GM11168 (cell line): ENCODE measurements at regions not wholly inside any gene's neighbourhood (a gene's known extent, or its start where the extent isn't known, plus 50 kb on each side); places are given as distances from the start of the nearest gene placed in this dataset.
"Not testable (repeated sequence)": the region's sequence is repeated elsewhere in the genome, so short reads cannot be mapped to it uniquely, and the experiment has no call there.

Experiments
- in situ Hi-C: fragments of 300-500 bp; cut with MboI; formaldehyde crosslinking; loops from one replicate; pipeline ENCODE4 v1.12.0; 2022; ENCODE audit warnings: low sequenced_read_pairs; ENCODE audit not compliant: unreplicated experiment

DNA sequence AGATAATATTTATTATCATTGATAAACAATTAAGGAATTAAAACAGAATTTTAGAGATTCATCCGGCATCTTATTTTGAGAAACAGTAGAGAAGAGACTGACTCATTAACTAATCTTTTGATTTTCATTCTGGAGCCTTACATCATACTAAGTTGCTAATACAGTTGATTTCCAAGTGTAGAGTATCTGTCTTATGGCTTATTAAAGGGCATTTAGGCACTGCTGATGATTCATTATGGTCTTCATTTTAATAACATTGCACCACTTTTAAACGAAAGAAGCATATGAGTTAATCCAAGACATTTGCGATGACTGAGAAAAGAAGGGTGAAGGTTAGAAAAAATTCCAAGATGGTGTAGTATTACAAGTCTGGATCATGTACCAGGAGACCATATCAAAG is 186.0 kb upstream of the CACNA2D1 start:
- in situ Hi-C loops = no loop called here

GRCh38 chr7:82625377-82625776 is 181.8 kb upstream of the CACNA2D1 start:
- in situ Hi-C loops = no loop called here

GRCh38 chr7:82624965-82625364 is 181.4 kb upstream of the CACNA2D1 start:
- in situ Hi-C loops = no loop called here

DNA sequence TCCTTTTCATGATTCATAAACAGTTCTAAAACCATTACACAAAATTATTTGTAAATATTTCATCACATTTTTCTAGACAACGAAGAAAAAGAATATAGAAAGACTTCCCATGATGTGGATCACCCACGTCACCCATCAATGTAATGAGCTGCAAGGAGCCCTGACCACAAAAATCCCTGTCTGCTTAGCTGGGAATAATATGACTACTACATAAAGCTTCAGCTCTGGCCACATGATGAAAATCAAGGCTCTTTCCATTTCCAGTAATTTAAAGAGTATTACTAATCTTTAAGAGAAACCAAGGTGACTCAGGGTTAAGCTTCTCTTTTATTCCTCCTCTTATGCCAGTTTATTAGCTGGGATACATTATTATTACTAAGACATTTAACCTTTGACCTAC is 180.8 kb upstream of the CACNA2D1 start:
- in situ Hi-C loops = no loop called here

GRCh38 chr7:82623812-82624211 is 180.2 kb upstream of the CACNA2D1 start:
- in situ Hi-C loops = no loop called here

DNA sequence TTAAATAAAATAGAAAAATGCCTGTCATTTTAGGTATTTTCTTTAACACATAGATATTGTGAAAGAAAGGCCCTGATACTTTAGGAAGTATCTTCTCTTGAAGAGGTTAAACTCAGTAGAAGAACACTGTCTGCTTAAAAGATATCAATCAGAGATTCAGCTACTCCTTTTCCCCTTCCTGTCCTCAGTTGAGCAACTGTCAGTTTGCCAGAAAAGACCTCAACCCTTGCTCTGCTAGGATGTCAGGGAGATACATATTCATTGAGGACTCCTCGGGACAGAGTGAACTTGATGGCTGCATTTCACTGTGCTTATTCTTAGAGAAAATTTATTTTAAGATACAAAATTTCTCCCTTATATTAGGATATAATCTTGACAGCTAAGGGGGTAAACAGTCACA is 173.6 kb upstream of the CACNA2D1 start:
- in situ Hi-C loops = no loop called here

DNA sequence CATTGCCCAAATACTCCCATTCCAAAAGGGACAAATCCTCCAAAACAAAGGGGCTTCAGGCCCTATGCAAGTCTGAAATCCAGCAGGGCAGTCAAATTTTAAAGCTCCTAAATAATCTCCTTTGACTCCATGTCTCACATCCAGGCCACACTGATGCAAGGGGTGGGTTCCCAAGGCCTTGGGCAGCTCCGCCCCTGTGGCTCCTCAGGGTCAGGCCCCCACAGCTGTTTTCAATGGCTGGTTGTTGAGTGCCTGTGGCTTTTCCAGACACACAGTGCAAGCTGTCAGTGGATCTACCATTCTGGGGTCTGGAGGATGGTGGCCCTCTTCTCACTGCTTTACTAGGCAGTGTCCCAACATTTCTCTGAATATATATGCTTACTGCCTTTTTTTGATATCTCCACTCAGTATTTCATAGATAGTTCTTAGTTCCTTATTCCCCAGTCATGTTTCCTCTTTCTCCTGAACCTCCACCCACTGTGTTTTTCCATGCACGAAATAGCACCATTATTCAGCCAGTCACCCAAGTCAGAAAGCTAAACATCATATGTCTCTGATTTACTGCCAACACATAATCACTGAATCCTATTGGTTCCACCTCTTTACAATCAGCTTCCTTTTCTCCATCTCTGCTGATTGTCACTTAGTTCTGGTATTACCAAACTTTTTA is 172.6 kb upstream of the CACNA2D1 start:
- in situ Hi-C loops = no loop called here

GRCh38 chr7:82615527-82615926 is 171.9 kb upstream of the CACNA2D1 start:
- in situ Hi-C loops = no loop called here

DNA sequence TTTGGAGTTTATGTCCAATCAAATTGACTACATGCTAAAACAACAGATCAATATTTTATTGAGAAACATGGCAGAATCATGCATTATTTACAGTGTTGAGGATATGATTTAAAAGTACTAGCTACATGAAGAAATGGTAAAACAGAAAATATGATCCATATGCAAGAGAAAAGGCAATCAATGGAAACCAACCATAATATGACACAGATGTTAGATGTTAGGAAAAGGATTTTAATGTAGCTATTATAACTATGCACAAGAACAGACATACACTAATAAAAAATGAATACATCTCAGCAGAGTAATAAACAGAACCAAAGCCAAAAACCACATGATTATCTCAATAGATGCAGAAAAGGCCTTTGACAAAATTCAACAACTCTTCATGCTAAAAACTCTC is 166.2 kb upstream of the CACNA2D1 start:
- in situ Hi-C loops = no loop called here

- in situ Hi-C loops = no loop called here
These were observed 161.8 kb upstream of the CACNA2D1 start for GRCh38 chr7:82605247-82605864.

DNA sequence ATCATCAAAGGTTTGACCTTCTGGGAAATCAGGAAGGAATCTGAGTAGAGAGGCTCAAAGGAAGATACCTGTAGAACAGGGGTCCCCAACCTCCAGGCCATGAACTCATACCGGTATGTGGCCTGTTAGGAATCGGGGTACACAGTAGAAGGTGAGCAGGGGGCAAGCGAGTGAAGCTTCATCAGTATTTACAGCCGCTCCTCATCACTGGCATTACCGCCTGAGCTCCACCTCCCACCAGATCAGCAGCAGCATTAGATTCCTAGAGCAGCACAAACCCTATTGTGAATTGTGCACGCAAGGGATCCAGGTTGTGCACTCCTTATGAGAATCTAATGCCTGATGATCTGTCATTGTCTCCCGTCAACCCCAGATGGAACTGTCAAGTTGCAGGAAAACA is 158.5 kb upstream of the CACNA2D1 start:
- in situ Hi-C loops = no loop called here

DNA sequence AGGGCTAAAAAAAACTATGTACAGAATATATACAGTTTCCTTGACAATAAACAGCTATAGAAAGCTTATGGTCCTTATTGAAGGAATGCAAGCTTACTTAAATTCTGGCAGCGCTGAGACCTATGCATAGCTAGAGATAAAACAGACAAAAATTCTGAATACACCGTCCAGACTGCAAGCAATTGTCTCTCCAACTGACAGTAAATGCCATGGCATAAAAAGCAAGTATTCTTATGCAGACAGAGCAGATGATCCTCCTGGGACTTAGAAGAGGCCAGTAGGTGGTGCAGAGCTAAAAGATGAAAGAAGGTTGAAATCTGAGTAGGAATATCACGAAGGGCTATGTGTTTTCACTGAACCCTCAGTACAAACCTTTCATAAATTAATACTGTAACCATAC is 157.0 kb upstream of the CACNA2D1 start:
- in situ Hi-C loops = no loop called here

DNA sequence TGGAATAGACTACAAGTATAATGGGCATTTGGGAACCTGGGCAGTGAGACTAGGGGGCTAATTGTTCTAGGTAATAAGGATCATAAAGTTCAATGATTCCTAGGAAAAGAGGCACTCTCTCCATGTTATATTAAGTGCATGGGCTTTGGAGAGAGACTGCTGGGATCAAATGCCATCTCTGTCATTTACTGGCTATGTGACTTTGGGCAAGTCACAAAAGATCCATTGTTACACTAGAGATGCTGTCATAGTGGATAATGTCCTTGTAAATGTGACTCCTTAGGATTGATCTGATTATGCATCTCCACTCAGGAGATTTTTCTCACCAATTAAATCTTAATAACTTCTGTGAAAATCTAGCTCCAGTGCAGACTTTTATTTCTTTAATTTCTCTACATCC is 156.3 kb upstream of the CACNA2D1 start:
- in situ Hi-C loops = no loop called here

DNA sequence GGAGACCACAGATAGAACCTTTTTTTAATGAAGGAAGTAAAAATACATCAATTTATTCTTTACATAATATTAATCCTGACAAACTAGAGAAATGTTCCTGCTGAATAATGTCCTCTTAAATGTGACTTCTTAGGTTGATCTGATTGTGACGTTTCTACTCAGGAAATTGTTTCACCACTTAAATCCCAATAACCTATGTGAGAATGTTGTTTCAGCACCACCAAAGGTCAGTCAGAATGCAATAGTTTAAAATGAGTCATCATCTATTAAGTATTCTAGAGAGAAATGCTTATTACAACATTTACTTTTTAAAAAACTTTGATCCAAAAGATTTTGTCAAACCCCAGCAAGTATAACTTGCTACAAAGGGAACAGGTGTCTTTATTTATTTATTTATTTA is 155.4 kb upstream of the CACNA2D1 start:
- in situ Hi-C loops = no loop called here

DNA sequence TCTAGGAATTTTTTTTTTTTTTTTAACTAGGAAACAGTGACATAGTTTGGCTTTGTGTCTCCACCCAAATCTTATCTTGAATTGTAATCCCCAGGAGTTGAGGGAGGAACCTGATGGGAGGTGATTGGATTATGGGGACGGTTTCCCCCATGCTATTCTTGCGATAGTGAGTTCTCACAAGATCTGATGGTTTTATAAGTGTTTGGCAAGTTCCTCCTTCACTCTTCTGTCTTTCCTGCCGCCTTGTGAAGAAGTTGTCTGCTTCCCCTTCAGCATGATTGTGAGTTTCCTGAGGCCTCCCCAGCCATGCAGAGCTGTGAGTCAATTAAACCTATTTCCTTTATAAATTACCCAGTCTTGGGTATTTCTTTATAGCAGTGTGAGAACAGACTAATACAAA is 152.2 kb upstream of the CACNA2D1 start:
- in situ Hi-C loops = not testable (repeated sequence)

- in situ Hi-C loops = no loop called here
These were observed 151.6 kb upstream of the CACNA2D1 start for GRCh38 chr7:82595176-82595575.

DNA sequence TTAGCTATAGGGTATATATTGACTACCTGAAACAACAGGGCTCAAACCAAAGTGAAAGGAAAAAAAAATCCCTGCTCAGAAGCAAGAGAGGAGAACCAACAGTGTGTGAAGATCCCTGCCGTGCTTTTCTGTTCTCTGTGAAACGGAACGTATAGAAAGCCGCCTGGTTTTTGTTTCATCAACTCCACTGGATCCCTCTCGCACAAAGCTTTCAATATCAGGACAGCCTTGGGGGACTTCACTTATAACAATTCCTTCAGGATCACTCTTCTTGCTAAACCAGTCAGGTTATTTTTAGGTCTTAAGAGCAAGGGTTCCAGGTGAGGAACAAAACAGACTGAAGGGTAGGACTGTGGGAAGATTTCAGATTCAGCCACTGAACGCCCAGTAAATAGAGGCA is 151.1 kb upstream of the CACNA2D1 start:
- in situ Hi-C loops = no loop called here

GRCh38 chr7:82593780-82594179 is 150.2 kb upstream of the CACNA2D1 start:
- in situ Hi-C loops = no loop called here

DNA sequence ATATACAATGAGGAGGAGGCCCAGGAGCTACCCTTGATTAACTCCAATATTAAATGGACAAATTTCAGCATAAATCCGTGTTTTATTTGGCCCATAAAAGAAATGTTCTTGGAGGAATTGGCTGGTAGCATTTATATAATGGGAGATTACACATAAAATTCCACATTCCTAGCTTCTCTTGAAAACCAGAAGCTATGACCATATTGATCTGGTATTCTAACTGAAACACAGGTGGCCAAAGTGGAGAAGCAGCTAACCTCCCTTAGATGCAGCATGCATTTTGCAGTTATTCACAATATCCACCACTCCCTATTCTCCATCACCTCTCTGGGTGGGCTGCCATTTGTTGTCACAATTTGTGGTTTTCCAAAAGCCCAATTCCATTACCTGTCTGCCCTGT is 148.8 kb upstream of the CACNA2D1 start:
- in situ Hi-C loops = no loop called here

DNA sequence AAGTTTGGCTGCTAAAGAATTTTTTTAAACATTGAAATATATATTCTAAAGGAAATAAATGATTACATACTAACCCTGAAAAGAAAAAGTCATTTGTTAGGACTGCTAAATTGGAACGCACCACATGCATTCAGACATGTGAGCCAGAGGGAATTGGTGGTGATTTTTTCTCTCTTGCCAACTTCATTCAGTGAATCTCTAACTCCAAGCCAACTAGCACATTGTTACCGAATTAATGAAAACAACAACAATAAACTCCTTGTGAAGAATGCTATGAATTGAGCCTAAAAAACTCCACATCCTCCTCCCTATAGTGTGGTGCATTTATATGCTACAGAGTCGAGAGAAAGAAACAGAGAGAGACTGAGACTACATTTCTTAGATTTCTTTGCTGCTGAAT is 135.5 kb upstream of the CACNA2D1 start:
- in situ Hi-C loops = no loop called here

GRCh38 chr7:82578430-82578829 is 134.9 kb upstream of the CACNA2D1 start:
- in situ Hi-C loops = no loop called here

DNA sequence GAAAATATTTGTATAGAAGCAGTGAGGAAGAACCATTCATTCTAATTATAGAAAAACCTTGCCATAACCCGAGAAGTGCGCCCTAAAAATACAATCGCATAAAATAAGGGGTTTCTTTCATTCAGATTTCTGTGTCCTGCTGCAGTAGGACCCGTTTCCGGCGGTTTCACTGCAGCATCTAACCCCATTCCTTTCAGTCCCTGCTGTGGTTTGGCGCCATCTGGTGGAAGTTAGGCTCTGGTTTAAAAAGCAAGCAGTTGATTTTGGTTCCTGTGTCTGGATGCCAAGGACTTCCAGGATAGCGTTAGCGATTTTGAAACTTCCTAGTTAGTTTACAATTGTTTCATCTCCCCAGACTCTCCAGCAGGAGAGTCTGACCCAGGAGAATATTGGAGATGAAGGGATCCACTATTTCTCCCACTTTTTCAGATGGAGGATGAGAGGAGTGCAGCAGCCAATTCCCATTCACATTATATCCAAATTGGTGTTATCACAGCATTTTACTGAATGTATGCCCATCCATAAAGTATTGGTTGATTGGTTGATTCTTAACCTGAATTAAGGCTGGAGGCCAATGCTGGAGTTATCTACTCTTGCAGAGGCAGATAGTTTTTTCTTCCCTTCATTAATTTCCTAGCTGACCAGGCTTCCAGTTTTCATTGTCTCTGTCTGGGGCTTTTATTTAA is 128.8 kb upstream of the CACNA2D1 start:
- in situ Hi-C loops = loop anchor here (25.0 kb wide), 2 partner anchors 535 to 1085 kb away; no protein-coding TSS in a partner anchor
